HG02763 (cell line): ENCODE measurements at regions not wholly inside any gene's neighbourhood (a gene's known extent, or its start where the extent isn't known, plus 50 kb on each side); places are given as distances from the start of the nearest gene placed in this dataset.

Experiments
- ATAC-seq: cut with Tn5 transposase; IDR thresholded peaks from one replicate; pipeline ENCODE4 v1.9.1; 2021; ENCODE audit warnings: mild to moderate bottlenecking, moderate library complexity; ENCODE audit not compliant: unreplicated experiment

- no peak for ATAC-seq
These were observed 434.7 kb upstream of the ARRDC4 start for GRCh38 chr15:97525809-97526208.

- no peak for ATAC-seq
These were observed 432.3 kb upstream of the ARRDC4 start for GRCh38 chr15:97528238-97528637.

GRCh38 chr15:97545799-97546198 is 414.7 kb upstream of the ARRDC4 start:
- no peak for ATAC-seq

- no peak for ATAC-seq
These were observed 413.1 kb upstream of the ARRDC4 start for GRCh38 chr15:97547381-97547780.

- no peak for ATAC-seq
These were observed 399.0 kb upstream of the ARRDC4 start for GRCh38 chr15:97561529-97561928.

- no peak for ATAC-seq
These were observed 397.0 kb upstream of the ARRDC4 start for GRCh38 chr15:97563516-97563915.

- ATAC-seq = no peak
These were observed 393.5 kb upstream of the ARRDC4 start for GRCh38 chr15:97566961-97567360.

- ATAC-seq = no peak
These were observed 393.1 kb upstream of the ARRDC4 start for GRCh38 chr15:97567411-97567810.

GRCh38 chr15:97576929-97577645 is 383.4 kb upstream of the ARRDC4 start:
- no peak for ATAC-seq

GRCh38 chr15:97585408-97585807 is 375.1 kb upstream of the ARRDC4 start:
- ATAC-seq = no peak

GRCh38 chr15:97592778-97593177 is 367.7 kb upstream of the ARRDC4 start:
- ATAC-seq = no peak

- ATAC-seq = no peak
These were observed 362.7 kb upstream of the ARRDC4 start for GRCh38 chr15:97597801-97598200.

GRCh38 chr15:97598353-97598798 is 362.1 kb upstream of the ARRDC4 start:
- ATAC-seq = no peak

- ATAC-seq = no peak
These were observed 360.3 kb upstream of the ARRDC4 start for GRCh38 chr15:97600190-97600589.

- no peak for ATAC-seq
These were observed 355.8 kb upstream of the ARRDC4 start for GRCh38 chr15:97604677-97605076.

GRCh38 chr15:97615114-97615513 is 345.4 kb upstream of the ARRDC4 start:
- ATAC-seq = no peak

- ATAC-seq = no peak
These were observed 337.3 kb upstream of the ARRDC4 start for GRCh38 chr15:97623091-97623661.

- ATAC-seq = no peak
These were observed 332.9 kb upstream of the ARRDC4 start for GRCh38 chr15:97627634-97628033.

- no peak for ATAC-seq
These were observed 314.7 kb upstream of the ARRDC4 start for GRCh38 chr15:97645758-97646157.

- no peak for ATAC-seq
These were observed 311.8 kb upstream of the ARRDC4 start for GRCh38 chr15:97648728-97649127.

- no peak for ATAC-seq
These were observed 308.5 kb upstream of the ARRDC4 start for GRCh38 chr15:97652041-97652440.

GRCh38 chr15:97652700-97653167 is 307.8 kb upstream of the ARRDC4 start:
- ATAC-seq = no peak

- no peak for ATAC-seq
These were observed 306.6 kb upstream of the ARRDC4 start for GRCh38 chr15:97653896-97654295.
